ENCODE measurements at regions not wholly inside any gene's neighbourhood (a gene's known extent, or its start where the extent isn't known, plus 50 kb on each side); places are given as distances from the start of the nearest gene placed in this dataset.

GRCh38 chr4:181559637-181560036 lies 683.6 kb upstream of the TENM3 start:
- 60 to 93% methylated on average over 4 of the region's 4 CpGs for WGBS, 2 donors
- H3K4me1 ChIP-seq (ENCODE audit: control insufficient read depth in 5 of 5, insufficient read depth in 5 of 5, low read length in 5 of 5): no peaks in the 10 kb centered on the region
- ATAC-seq (ENCODE audit: insufficient read depth, low FRiP score) (no peak), DNase-seq (no peak)
- no peaks in the 10 kb centered on the region for H3K36me3 ChIP-seq (ENCODE audit: control insufficient read depth in 4 of 4, insufficient read depth in 4 of 4, low read length in 4 of 4)
- H3K9ac ChIP-seq (ENCODE audit: insufficient read depth in 1 of 2, low read length in 2 of 2): no peak overlapping the region
- H3K27me3 ChIP-seq (ENCODE audit: control insufficient read depth in 3 of 3, insufficient read depth in 3 of 3, low read length in 2 of 3): no peaks in the 10 kb centered on the region
- no peak overlapping the region for H3K27ac ChIP-seq (ENCODE audit: low read depth in 1 of 2, low read length in 1 of 2)
- TF ChIP-seq, protein P1, sequence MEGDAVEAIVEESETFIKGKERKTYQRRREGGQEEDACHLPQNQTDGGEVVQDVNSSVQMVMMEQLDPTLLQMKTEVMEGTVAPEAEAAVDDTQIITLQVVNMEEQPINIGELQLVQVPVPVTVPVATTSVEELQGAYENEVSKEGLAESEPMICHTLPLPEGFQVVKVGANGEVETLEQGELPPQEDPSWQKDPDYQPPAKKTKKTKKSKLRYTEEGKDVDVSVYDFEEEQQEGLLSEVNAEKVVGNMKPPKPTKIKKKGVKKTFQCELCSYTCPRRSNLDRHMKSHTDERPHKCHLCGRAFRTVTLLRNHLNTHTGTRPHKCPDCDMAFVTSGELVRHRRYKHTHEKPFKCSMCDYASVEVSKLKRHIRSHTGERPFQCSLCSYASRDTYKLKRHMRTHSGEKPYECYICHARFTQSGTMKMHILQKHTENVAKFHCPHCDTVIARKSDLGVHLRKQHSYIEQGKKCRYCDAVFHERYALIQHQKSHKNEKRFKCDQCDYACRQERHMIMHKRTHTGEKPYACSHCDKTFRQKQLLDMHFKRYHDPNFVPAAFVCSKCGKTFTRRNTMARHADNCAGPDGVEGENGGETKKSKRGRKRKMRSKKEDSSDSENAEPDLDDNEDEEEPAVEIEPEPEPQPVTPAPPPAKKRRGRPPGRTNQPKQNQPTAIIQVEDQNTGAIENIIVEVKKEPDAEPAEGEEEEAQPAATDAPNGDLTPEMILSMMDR (IDR thresholded peaks at IDR 0.05; ENCODE audit: control extremely low read depth, extremely low read depth): no peak
- H3K9me3 ChIP-seq (ENCODE audit: control insufficient read depth in 4 of 4, insufficient read depth in 3 of 4, low read length in 3 of 4): peaks cover 0 to 2% (median 0%) of the 10 kb centered on the region in 4 donors
- no peak overlapping the region for H3K4me3 ChIP-seq

GRCh38 chr4:181562399-181562798 lies 680.8 kb upstream of the TENM3 start:
- WGBS, 2 donors: 92 to 96% methylated on average over 2 of the region's 2 CpGs
- DNase-seq (no peak), ATAC-seq (ENCODE audit: insufficient read depth, low FRiP score) (no peak)
- Histone ChIP-seq H3K4me3 (no peak overlapping the region), H3K36me3 (ENCODE audit: control insufficient read depth in 4 of 4, insufficient read depth in 4 of 4, low read length in 4 of 4) (no peaks in the 10 kb centered on the region), H3K27ac (ENCODE audit: low read depth in 1 of 2, low read length in 1 of 2) (no peak overlapping the region), H3K4me1 (ENCODE audit: control insufficient read depth in 5 of 5, insufficient read depth in 5 of 5, low read length in 5 of 5) (peaks cover 0 to 14% (median 0%) of the 10 kb centered on the region in 5 donors), H3K9me3 (ENCODE audit: control insufficient read depth in 4 of 4, insufficient read depth in 3 of 4, low read length in 3 of 4) (peaks cover 0 to 2% (median 0%) of the 10 kb centered on the region in 4 donors), H3K9ac (ENCODE audit: insufficient read depth in 1 of 2, low read length in 2 of 2) (no peak overlapping the region), H3K27me3 (ENCODE audit: control insufficient read depth in 3 of 3, insufficient read depth in 3 of 3, low read length in 2 of 3) (no peaks in the 10 kb centered on the region)
- TF ChIP-seq, protein P1 (IDR thresholded peaks at IDR 0.05; ENCODE audit: control extremely low read depth, extremely low read depth): no peak

- 85 to 86% methylated on average over 6 of the region's 6 CpGs for WGBS, 2 donors
- DNase-seq (no peak), ATAC-seq (ENCODE audit: insufficient read depth, low FRiP score) (no peak)
- Histone ChIP-seq H3K9me3 (ENCODE audit: control insufficient read depth in 4 of 4, insufficient read depth in 3 of 4, low read length in 3 of 4) (peaks cover 0 to 2% (median 0%) of the 10 kb centered on the region in 4 donors), H3K36me3 (ENCODE audit: control insufficient read depth in 4 of 4, insufficient read depth in 4 of 4, low read length in 4 of 4) (no peaks in the 10 kb centered on the region), H3K9ac (ENCODE audit: insufficient read depth in 1 of 2, low read length in 2 of 2) (no peak overlapping the region), H3K4me1 (ENCODE audit: control insufficient read depth in 5 of 5, insufficient read depth in 5 of 5, low read length in 5 of 5) (peaks cover 0 to 14% (median 0%) of the 10 kb centered on the region in 5 donors), H3K27me3 (ENCODE audit: control insufficient read depth in 3 of 3, insufficient read depth in 3 of 3, low read length in 2 of 3) (no peaks in the 10 kb centered on the region), H3K27ac (ENCODE audit: low read depth in 1 of 2, low read length in 1 of 2) (no peak overlapping the region), H3K4me3 (no peak overlapping the region)
- TF ChIP-seq, protein P1 (IDR thresholded peaks at IDR 0.05; ENCODE audit: control extremely low read depth, extremely low read depth): no peak
Measured at GRCh38 chr4:181564625-181565024, 678.6 kb upstream of the TENM3 start.

- DNase-seq: peak; percentile 83 to 97 (median 93)
- Histone ChIP-seq H3K9me3 (ENCODE audit: control insufficient read depth in 4 of 4, insufficient read depth in 3 of 4, low read length in 3 of 4) (peaks cover 0 to 5% (median 0%) of the 10 kb centered on the region in 4 donors), H3K36me3 (ENCODE audit: control insufficient read depth in 4 of 4, insufficient read depth in 4 of 4, low read length in 4 of 4) (no peaks in the 10 kb centered on the region), H3K27ac (ENCODE audit: low read depth in 1 of 2, low read length in 1 of 2) (no peak overlapping the region), H3K9ac (ENCODE audit: insufficient read depth in 1 of 2, low read length in 2 of 2) (no peak overlapping the region), H3K27me3 (ENCODE audit: control insufficient read depth in 3 of 3, insufficient read depth in 3 of 3, low read length in 2 of 3) (no peaks in the 10 kb centered on the region), H3K4me3 (no peak overlapping the region), H3K4me1 (ENCODE audit: control insufficient read depth in 5 of 5, insufficient read depth in 5 of 5, low read length in 5 of 5) (peaks cover 0 to 14% (median 0%) of the 10 kb centered on the region in 5 donors)
- ATAC-seq (ENCODE audit: insufficient read depth, low FRiP score): no peak
- TF ChIP-seq, protein P1 (IDR thresholded peaks at IDR 0.05; ENCODE audit: control extremely low read depth, extremely low read depth): no peak
- 60% methylated on average over 7 of the region's 7 CpGs for WGBS, 2 donors
Measured at GRCh38 chr4:181566490-181566889, 676.7 kb upstream of the TENM3 start.
